ENCODE measurements at regions not wholly inside any gene's neighbourhood (a gene's known extent, or its start where the extent isn't known, plus 50 kb on each side); places are given as distances from the start of the nearest gene placed in this dataset.

GRCh38 chr3:106191211-106191610, 322.4 kb upstream of the CBLB start:
- no peak for DNase-seq
- no peak overlapping the region for H3K27ac ChIP-seq
- no peak overlapping the region for H3K4me3 ChIP-seq (ENCODE audit: low read depth, low read length)
- H3K9me3 ChIP-seq (ENCODE audit: severe bottlenecking) = no peaks in the 10 kb centered on the region
- no peaks in the 10 kb centered on the region for H3K27me3 ChIP-seq (ENCODE audit: insufficient read depth, low read depth, severe bottlenecking)
- no peak for TF ChIP-seq CTCF (IDR thresholded peaks at IDR 0.05; ENCODE audit: low read depth, low read length)
- H3K36me3 ChIP-seq = no peaks in the 10 kb centered on the region

- no peak for TF ChIP-seq CTCF (IDR thresholded peaks at IDR 0.05; ENCODE audit: low read depth, low read length)
- H3K27me3 ChIP-seq (ENCODE audit: insufficient read depth, low read depth, severe bottlenecking) = no peaks in the 10 kb centered on the region
- DNase-seq = no peak
- H3K36me3 ChIP-seq = no peaks in the 10 kb centered on the region
- H3K4me3 ChIP-seq (ENCODE audit: low read depth, low read length) = no peak overlapping the region
- H3K9me3 ChIP-seq (ENCODE audit: severe bottlenecking) = no peaks in the 10 kb centered on the region
- H3K27ac ChIP-seq = no peak overlapping the region
These were observed 323.1 kb upstream of the CBLB start for GRCh38 chr3:106191913-106192312.

GRCh38 chr3:106193876-106194275, 325.1 kb upstream of the CBLB start:
- no peak for DNase-seq
- no peak for TF ChIP-seq CTCF (IDR thresholded peaks at IDR 0.05; ENCODE audit: low read depth, low read length)
- H3K27ac ChIP-seq = no peak overlapping the region
- H3K4me3 ChIP-seq (ENCODE audit: low read depth, low read length) = no peak overlapping the region
- H3K36me3 ChIP-seq = no peaks in the 10 kb centered on the region
- H3K9me3 ChIP-seq (ENCODE audit: severe bottlenecking) = no peaks in the 10 kb centered on the region
- no peaks in the 10 kb centered on the region for H3K27me3 ChIP-seq (ENCODE audit: insufficient read depth, low read depth, severe bottlenecking)

GRCh38 chr3:106194726-106195125, 325.9 kb upstream of the CBLB start:
- H3K36me3 ChIP-seq = no peaks in the 10 kb centered on the region
- H3K27ac ChIP-seq = no peak overlapping the region
- no peak for TF ChIP-seq CTCF (IDR thresholded peaks at IDR 0.05; ENCODE audit: low read depth, low read length)
- no peak overlapping the region for H3K4me3 ChIP-seq (ENCODE audit: low read depth, low read length)
- no peaks in the 10 kb centered on the region for H3K27me3 ChIP-seq (ENCODE audit: insufficient read depth, low read depth, severe bottlenecking)
- DNase-seq = no peak
- no peaks in the 10 kb centered on the region for H3K9me3 ChIP-seq (ENCODE audit: severe bottlenecking)

- TF ChIP-seq CTCF (IDR thresholded peaks at IDR 0.05; ENCODE audit: low read depth, low read length) = no peak
- Histone ChIP-seq H3K27me3 (ENCODE audit: insufficient read depth, low read depth, severe bottlenecking) (no peaks in the 10 kb centered on the region), H3K4me3 (ENCODE audit: low read depth, low read length) (no peak overlapping the region), H3K9me3 (ENCODE audit: severe bottlenecking) (no peaks in the 10 kb centered on the region), H3K27ac (no peak overlapping the region), H3K36me3 (no peaks in the 10 kb centered on the region)
- no peak for DNase-seq
These were observed 328.9 kb upstream of the CBLB start for GRCh38 chr3:106197532-106198194.
